ENCODE measurements at regions not wholly inside any gene's neighbourhood (a gene's known extent, or its start where the extent isn't known, plus 50 kb on each side); places are given as distances from the start of the nearest gene placed in this dataset.

GRCh38 chr2:122007577-122007976 is 252.1 kb downstream of the TSN start:
- TF ChIP-seq TAF1 (IDR thresholded peaks at IDR 0.05; ENCODE audit: borderline replicate concordance, insufficient read depth, low read length) (no peak), POLR2AphosphoS5 (IDR thresholded peaks at IDR 0.05; ENCODE audit: low read depth, low read length) (no peak), SIN3A (IDR thresholded peaks at IDR 0.05; ENCODE audit: borderline replicate concordance, insufficient read depth, low read length) (no peak), REST (IDR thresholded peaks at IDR 0.05; ENCODE audit: insufficient read depth in 1 of 2, low read depth in 2 of 2, low read length in 2 of 2) (no peak)

Measured in PFSK-1 (cell line).